Activated T-helper 1 cell treated with anti-CD3 and anti-CD28 coated beads, Interleukin-12 subunit alpha, Interleukin-12 subunit beta, Interleukin-2, Interleukin-4 antibody, amounts not matched to agents 30 ng/mL and 10 ng/mL and 1 ng/mL, durations not matched to agents 14 hours and 24 hours and 36 hours (primary cell): ENCODE measurements at regions not wholly inside any gene's neighbourhood (a gene's known extent, or its start where the extent isn't known, plus 50 kb on each side); places are given as distances from the start of the nearest gene placed in this dataset.

Source experiments
- DNase-seq: peaks from one replicate; pipeline ENCODE4 v3.0.0; 2021; ENCODE audit warnings: low spot score
- H3K27ac Mint-ChIP-seq: one replicate; pipeline ENCODE4 v1.8.0; 2021; ENCODE audit warnings: mild to moderate bottlenecking, mixed read lengths
- H3K27me3 Mint-ChIP-seq: one replicate; pipeline ENCODE4 v1.8.0; 2022; ENCODE audit warnings: mild to moderate bottlenecking, moderate library complexity, mixed read lengths; ENCODE audit not compliant: insufficient read depth
- H3K36me3 Mint-ChIP-seq: one replicate; pipeline ENCODE4 v1.8.0; 2021; ENCODE audit warnings: low read depth, mixed read lengths
- H3K4me1 Mint-ChIP-seq: one replicate; pipeline ENCODE4 v1.8.0; 2021; ENCODE audit warnings: low read depth, mixed read lengths
- H3K4me3 Mint-ChIP-seq: one replicate; pipeline ENCODE4 v1.8.0; 2021; ENCODE audit warnings: mild to moderate bottlenecking, moderate library complexity, mixed read lengths
- H3K9me3 Mint-ChIP-seq: one replicate; pipeline ENCODE4 v1.8.0; 2021; ENCODE audit warnings: mixed read lengths
- intact Hi-C: fragments of 100-400 bp; cut with micrococcal nuclease; formaldehyde crosslinking; loops from one replicate; pipeline ENCODE4 v1.15.1; 2024

DNA sequence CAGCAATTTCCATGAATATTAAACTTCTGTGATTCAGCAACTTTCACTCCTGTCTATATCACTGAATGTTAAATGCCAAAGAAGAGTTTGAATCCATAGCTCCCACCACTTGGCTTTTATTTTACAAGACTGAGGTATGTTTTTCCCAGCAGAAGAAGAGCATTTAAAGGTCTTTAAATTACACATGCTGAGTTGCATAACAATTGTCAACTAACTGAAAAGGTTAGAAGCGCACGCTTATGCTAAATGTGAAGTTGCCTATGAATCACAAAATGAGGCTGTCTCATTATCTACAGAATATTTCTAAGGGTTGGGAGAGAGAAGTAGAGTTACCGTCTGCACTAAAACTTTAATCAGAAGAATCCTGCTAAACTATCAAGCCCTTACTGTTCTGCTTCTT, 1086.3 kb downstream of the FAM181B start:
- intact Hi-C loops, result no loop called here
- Mint-ChIP-seq H3K27me3 (peaks cover 8% of the 10 kb centered on the region), H3K9me3 (no peaks in the 10 kb centered on the region), H3K27ac (no peak overlapping the region), H3K36me3 (no peaks in the 10 kb centered on the region), H3K4me3 (no peak overlapping the region), H3K4me1 (peaks cover 4% of the 10 kb centered on the region)
- DNase-seq, result no peak

DNA sequence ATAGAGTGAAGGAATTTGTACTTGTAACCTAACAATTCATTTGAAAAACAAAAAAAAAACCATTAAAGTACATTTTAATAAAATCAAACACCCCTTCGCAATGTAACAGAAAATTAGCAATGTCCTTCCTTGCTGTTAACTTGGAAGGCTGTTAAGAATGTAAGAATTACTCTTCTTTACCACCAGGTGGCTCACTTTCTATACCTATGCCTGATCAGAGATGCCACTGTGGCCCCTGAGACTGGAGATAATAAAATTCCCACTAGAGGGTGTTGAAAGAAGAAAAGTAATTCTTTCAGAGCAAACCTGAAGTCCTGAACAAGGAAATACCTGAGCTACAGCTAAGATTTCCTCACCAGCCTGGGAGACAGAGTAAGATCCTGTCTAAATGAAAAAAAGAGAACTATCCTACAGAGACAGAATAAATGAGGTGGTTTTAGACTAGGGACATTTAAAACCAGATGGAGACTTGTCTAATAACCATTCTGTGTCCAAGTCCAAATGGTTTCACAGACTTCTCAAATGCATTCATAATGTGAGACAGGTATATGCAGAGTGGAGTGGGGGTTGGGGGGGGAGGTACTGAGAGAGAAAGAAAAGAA, 1089.3 kb downstream of the FAM181B start:
- Mint-ChIP-seq H3K36me3 (no peaks in the 10 kb centered on the region), H3K4me1 (peaks cover 4% of the 10 kb centered on the region), H3K9me3 (no peaks in the 10 kb centered on the region), H3K27ac (no peak overlapping the region), H3K27me3 (peaks cover 8% of the 10 kb centered on the region), H3K4me3 (no peak overlapping the region)
- intact Hi-C loops, result loop anchor here (1.0 kb wide), 3 partner anchors 393 to 1058 kb away; no protein-coding TSS in a partner anchor
- no peak for DNase-seq

DNA sequence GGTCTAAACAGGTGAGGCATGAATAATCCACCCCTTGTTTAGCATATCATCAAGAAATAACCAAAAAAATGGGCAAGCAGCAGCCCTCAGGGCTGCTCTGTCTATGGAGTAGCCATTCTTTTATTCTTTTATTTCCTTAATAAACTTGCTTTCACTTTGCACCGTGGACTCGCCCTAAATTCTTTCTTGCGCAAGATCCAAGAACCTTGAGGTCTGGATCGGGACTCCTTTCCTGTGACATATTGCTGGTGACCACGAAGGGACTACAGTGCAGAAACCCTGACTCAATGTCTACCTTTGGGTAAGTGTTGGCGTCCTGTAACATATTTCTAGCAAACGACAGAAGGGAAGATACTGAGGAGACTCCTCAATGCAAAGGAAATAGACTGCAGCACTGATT, 1099.2 kb downstream of the FAM181B start:
- no peaks in the 10 kb centered on the region for H3K27me3 Mint-ChIP-seq
- H3K4me3 Mint-ChIP-seq, result no peak overlapping the region
- DNase-seq, result no peak
- H3K36me3 Mint-ChIP-seq, result no peaks in the 10 kb centered on the region
- no peaks in the 10 kb centered on the region for H3K4me1 Mint-ChIP-seq
- H3K9me3 Mint-ChIP-seq, result no peaks in the 10 kb centered on the region
- H3K27ac Mint-ChIP-seq, result no peak overlapping the region
- intact Hi-C loops, result no loop called here

DNA sequence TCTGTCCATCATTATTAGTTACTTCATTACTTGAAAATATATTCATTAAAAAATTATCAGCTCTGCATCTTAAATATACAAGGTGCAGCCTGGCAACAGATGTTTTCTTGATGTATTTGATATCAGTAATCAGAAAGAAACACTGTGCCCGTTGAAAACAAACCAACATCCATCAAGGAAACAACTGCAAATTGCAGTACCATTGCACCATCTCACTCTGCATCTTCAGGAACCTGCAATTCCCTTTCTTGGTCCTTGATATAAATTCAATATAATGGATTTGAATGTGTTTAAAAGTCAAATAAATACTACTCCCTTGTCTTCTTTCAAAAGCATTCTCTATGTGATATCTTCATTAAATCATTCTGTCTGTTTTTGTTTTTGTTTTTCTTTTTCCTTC, 1131.2 kb downstream of the FAM181B start:
- Mint-ChIP-seq H3K27ac (no peak overlapping the region), H3K27me3 (no peaks in the 10 kb centered on the region), H3K4me3 (no peak overlapping the region), H3K9me3 (no peaks in the 10 kb centered on the region), H3K4me1 (no peaks in the 10 kb centered on the region), H3K36me3 (no peaks in the 10 kb centered on the region)
- intact Hi-C loops, result loop anchor here (5.0 kb wide), 1 partner anchor 385 kb away; no protein-coding TSS in a partner anchor
- no peak for DNase-seq

DNA sequence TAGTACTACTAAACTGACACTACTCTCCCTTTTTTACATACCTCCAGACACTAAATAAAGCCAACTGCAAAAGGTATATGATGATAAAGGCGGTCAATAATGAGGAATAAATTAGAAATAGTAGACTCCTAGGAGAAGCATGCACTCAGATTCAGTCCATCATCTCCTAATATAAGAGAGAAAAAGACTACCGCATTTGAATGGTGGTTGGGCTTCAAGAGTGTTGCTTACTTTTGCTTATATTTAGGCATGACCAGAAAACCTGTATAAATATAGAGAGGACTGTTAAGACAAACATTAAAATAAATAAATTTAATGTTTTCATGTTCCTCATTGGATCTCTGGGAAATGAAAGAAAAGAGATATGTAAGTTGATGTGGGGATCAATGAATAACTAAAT, 1137.0 kb downstream of the FAM181B start:
- no peak for DNase-seq
- no peak overlapping the region for H3K27ac Mint-ChIP-seq
- H3K27me3 Mint-ChIP-seq, result no peaks in the 10 kb centered on the region
- intact Hi-C loops, result no loop called here
- H3K4me3 Mint-ChIP-seq, result no peak overlapping the region
- no peaks in the 10 kb centered on the region for H3K36me3 Mint-ChIP-seq
- no peaks in the 10 kb centered on the region for H3K9me3 Mint-ChIP-seq
- H3K4me1 Mint-ChIP-seq, result no peaks in the 10 kb centered on the region

DNA sequence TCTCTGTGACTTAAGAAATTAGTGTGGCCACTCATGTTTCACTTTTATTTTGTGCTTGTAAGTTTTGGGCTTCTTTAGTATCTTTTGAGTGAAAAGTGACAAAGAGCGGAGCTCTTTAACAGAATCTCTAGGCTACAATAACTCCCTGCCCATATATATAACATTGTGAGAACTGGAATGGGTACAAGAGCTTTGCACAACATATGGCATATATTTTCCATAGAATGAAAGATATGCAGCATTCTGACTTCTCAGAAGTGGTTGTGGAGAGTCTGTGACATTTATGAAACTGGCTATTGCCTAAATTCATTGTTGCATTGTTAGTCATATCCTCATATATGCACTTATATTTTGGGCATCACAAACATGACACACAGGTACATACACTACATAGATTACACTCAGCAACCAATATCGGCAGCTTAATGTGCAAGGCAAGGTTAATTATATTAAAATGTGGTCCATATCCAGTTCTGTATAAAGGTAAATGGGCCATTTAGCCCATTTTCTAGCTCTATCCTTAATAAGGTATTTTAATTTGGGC, 1148.2 kb downstream of the FAM181B start:
- no peaks in the 10 kb centered on the region for H3K27me3 Mint-ChIP-seq

DNA sequence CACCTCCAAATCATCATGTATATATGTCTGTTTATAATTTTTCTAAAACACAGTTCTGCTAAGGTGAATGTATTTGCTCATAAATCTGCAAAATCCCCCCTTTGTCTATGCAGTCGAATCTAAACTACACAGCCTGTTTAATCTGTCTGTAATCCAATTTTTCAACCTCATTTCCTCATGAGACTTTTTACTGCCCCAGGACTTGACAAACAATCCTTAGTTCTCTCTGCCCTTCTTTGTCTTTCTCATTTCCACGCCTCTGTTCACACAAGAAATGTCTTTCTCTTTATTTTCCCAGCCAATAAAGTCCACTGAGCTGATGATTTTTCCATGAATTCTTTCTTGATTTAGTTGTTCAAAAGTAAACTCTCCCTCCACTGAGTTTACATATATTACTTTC, 1154.3 kb downstream of the FAM181B start:
- DNase-seq, result no peak
- Mint-ChIP-seq H3K4me1 (no peaks in the 10 kb centered on the region), H3K36me3 (no peaks in the 10 kb centered on the region), H3K4me3 (no peak overlapping the region), H3K27me3 (no peaks in the 10 kb centered on the region), H3K9me3 (no peaks in the 10 kb centered on the region), H3K27ac (no peak overlapping the region)
- intact Hi-C loops, result no loop called here

More for the DNA sequence above, 1148.2 kb downstream of the FAM181B start:
- H3K9me3 Mint-ChIP-seq, result no peaks in the 10 kb centered on the region
- intact Hi-C loops, result no loop called here
- no peaks in the 10 kb centered on the region for H3K4me1 Mint-ChIP-seq
- no peak overlapping the region for H3K27ac Mint-ChIP-seq
- no peak for DNase-seq
- no peak overlapping the region for H3K4me3 Mint-ChIP-seq
- H3K36me3 Mint-ChIP-seq, result no peaks in the 10 kb centered on the region

DNA sequence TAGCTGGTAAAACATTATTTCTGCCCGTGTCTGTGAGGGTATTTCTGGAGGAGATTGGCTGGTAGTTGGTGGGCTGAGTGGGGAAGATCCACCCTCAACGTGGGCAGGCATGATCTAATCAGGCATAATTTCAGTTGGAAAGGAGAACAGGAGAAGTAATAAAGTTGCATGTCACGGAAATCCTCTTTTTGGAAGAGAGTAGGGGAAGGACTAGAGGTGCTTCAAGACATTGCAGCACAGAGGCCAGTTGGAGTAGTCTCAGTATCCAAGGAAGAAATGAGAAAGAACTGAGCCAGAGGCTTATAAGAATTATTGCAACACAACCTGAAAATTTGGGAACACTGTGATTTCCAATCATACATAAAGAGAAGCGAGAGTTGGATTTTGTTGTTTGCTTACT, 1155.1 kb downstream of the FAM181B start:
- H3K9me3 Mint-ChIP-seq, result no peaks in the 10 kb centered on the region
- H3K36me3 Mint-ChIP-seq, result no peaks in the 10 kb centered on the region
- H3K4me3 Mint-ChIP-seq, result no peak overlapping the region
- no peak for DNase-seq
- no peaks in the 10 kb centered on the region for H3K27me3 Mint-ChIP-seq
- intact Hi-C loops, result no loop called here
- no peaks in the 10 kb centered on the region for H3K4me1 Mint-ChIP-seq
- H3K27ac Mint-ChIP-seq, result no peak overlapping the region

DNA sequence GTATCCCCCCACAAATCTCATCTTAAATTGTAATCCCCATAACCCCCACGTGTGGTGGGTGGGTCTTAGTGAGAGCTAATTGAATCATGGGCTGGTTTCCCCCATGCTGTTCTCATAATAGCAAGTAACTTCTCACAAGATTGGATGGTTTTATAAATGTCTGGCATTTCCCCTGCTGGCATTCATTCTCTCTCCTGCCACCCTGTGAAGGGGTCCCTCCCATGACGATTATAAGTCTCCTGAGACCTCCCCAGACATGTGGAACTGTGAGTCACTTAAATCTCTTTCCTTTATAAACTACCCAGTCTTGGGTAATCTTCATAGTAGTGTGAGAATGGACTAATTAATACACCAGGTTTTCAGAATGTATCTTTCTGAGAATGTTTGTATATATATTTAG, 1159.4 kb downstream of the FAM181B start:
- intact Hi-C loops, result no loop called here
- H3K4me1 Mint-ChIP-seq, result no peaks in the 10 kb centered on the region

DNA sequence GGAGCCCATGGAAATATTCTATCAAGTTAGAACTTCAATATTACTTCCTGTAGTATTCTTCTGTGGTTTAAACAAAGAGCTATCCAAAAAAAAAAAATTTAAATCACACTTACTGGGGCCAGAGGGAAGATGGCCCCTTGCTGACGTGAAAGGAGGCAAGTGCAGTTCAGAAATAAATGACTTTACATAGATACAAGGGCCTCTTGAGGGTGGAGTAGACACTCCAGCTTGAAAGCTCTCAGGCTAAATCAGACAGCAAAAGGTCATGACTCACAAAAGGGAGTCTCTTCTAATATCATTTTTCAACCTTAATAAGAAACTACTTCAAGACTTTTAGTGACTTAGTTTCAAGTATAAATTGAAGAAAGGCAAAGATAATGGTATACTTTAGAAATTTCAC, 1160.3 kb downstream of the FAM181B start:
- no peak for DNase-seq
- Mint-ChIP-seq H3K36me3 (no peaks in the 10 kb centered on the region), H3K9me3 (no peaks in the 10 kb centered on the region), H3K27ac (no peak overlapping the region), H3K27me3 (no peaks in the 10 kb centered on the region), H3K4me1 (no peaks in the 10 kb centered on the region), H3K4me3 (no peak overlapping the region)
- intact Hi-C loops, result no loop called here

More for the DNA sequence above, 1159.4 kb downstream of the FAM181B start:
- Mint-ChIP-seq H3K9me3 (no peaks in the 10 kb centered on the region), H3K4me3 (no peak overlapping the region), H3K27me3 (no peaks in the 10 kb centered on the region), H3K27ac (no peak overlapping the region), H3K36me3 (no peaks in the 10 kb centered on the region)
- DNase-seq, result no peak

DNA sequence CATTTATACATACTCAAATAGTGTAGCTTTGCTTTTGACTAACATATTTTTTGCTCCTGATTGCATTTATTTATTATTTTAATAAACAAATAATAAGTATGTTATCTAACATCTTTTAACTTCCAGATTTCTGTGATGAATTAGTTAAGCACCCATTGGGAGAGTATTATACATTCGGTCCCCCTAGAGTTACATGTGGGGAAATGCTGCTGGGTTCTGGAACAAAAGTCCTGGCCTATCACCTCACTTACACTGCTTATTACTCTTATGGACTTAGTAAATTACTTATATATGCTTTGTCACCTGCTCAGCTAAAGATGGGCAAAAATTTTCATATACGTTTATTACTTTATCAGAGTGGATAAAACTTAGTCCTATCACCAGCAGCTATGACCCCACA, 1163.0 kb downstream of the FAM181B start:
- intact Hi-C loops, result no loop called here
- no peak for DNase-seq
- no peak overlapping the region for H3K4me3 Mint-ChIP-seq
- no peaks in the 10 kb centered on the region for H3K27me3 Mint-ChIP-seq
- H3K9me3 Mint-ChIP-seq, result no peaks in the 10 kb centered on the region
- no peaks in the 10 kb centered on the region for H3K36me3 Mint-ChIP-seq
- H3K4me1 Mint-ChIP-seq, result no peaks in the 10 kb centered on the region
- no peak overlapping the region for H3K27ac Mint-ChIP-seq

DNA sequence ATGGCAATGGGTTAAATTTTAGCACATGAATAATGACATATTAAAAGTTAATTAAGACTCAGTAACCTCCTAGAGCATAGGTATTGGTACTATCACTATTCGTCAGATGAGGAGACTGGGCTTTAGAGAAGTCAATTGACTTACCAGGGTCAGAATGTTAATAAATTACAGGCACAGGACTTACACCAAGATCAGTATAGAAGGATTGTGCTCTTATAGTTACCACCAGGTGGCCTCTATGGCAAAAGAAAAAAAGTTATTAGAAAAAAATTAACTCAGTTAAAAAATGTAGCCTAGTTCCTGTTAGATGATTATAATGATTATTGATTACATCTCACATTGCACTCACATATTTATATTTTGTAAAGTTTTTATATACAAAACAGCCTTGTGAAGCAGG, 1163.7 kb downstream of the FAM181B start:
- Mint-ChIP-seq H3K9me3 (no peaks in the 10 kb centered on the region), H3K27me3 (no peaks in the 10 kb centered on the region), H3K4me1 (no peaks in the 10 kb centered on the region), H3K4me3 (no peak overlapping the region), H3K36me3 (no peaks in the 10 kb centered on the region), H3K27ac (no peak overlapping the region)
- DNase-seq, result no peak
- intact Hi-C loops, result no loop called here

DNA sequence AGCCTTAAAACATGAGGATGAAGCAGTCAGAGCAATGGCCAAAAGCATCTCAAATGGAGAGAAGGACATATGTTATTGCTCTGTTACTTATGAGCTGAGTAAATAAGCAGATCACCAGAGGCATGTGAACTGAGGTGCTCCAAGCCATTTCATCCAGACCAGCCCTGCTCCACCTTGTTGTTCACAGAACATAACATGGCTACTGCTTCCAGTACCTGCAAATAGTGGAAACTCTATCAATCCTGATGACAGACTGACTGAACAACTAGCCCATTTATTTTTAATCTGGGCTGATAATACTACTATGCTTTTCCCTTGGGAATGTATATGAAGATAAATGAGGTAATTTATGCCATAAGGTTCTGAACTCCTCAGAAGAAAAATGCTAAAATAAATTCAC, 1164.7 kb downstream of the FAM181B start:
- no peaks in the 10 kb centered on the region for H3K27me3 Mint-ChIP-seq
- intact Hi-C loops, result no loop called here
- H3K9me3 Mint-ChIP-seq, result no peaks in the 10 kb centered on the region
- no peak overlapping the region for H3K27ac Mint-ChIP-seq
- no peaks in the 10 kb centered on the region for H3K4me1 Mint-ChIP-seq
- no peak overlapping the region for H3K4me3 Mint-ChIP-seq
- no peaks in the 10 kb centered on the region for H3K36me3 Mint-ChIP-seq
- no peak for DNase-seq

DNA sequence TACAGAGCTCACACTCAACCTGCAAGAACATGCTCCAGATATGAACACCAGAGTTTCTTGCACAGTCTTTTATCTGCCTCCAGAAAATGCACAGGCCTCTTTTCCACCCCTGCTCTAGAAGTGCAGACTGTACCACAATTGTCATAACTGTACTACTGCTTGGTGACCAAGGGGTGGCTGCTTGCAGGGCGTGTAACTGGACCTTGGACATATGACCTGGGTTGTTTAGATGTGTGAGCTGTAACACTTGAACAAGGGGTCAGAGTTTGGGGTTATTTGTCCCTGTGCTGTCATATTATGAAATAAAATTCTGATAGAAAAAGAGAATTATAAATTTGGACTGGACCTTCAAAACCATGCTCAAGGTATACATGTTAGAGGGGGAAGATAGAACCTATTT, 1185.5 kb downstream of the FAM181B start:
- Mint-ChIP-seq H3K27ac (no peak overlapping the region), H3K4me3 (no peak overlapping the region), H3K9me3 (no peaks in the 10 kb centered on the region), H3K36me3 (no peaks in the 10 kb centered on the region), H3K27me3 (no peaks in the 10 kb centered on the region), H3K4me1 (no peaks in the 10 kb centered on the region)
- no peak for DNase-seq
- intact Hi-C loops, result no loop called here
